GM19328 (cell line): ENCODE measurements at regions not wholly inside any gene's neighbourhood (a gene's known extent, or its start where the extent isn't known, plus 50 kb on each side); places are given as distances from the start of the nearest gene placed in this dataset.

Experiments
- ATAC-seq: cut with Tn5 transposase; IDR thresholded peaks from one replicate; pipeline ENCODE4 v1.9.1; 2021; ENCODE audit warnings: mild to moderate bottlenecking, moderate library complexity; ENCODE audit not compliant: unreplicated experiment

DNA sequence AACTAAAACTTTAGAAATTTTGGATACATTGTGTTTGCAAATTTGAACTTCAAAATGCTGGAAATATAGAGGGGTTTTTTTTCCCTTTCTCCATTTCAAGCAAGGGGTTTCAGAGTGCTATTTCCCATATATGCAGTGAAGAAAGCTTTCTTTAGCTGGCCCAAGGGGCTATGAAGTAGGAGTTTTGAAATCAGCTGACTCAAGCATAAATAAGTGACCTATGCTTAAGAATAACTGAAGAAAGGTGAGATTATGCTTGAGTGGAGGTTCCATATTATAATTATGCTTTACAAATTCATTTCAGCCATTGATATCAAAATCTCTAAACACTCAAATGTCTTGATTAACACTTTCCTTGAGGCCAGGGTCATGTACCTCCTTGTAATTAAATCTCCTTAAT is 51.0 kb upstream of the RBBP8 start:
- no peak for ATAC-seq

DNA sequence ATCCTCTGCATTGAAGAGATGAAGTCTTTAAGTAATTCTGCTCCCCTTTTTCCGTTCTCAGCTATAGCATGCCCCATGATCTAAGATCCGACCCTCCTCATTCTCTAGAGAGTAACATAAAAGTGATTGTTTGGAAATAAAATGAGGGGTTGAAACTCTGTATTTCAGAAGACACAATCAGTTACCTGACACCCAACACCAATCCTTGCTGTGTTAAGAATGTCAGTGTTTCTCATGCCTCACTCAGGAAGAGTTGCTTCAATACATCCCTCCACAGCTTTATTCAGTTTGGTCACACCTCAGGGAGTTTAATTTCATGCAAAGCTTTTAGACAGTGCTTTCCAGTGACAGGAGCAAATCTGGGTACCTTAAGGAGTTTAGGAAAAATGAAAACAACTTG is 49.9 kb upstream of the RBBP8 start:
- no peak for ATAC-seq
